NCI-H748 (cell line): ENCODE measurements at regions not wholly inside any gene's neighbourhood (a gene's known extent, or its start where the extent isn't known, plus 50 kb on each side); places are given as distances from the start of the nearest gene placed in this dataset.
"Not testable (repeated sequence)": the region's sequence is repeated elsewhere in the genome, so short reads cannot be mapped to it uniquely, and the experiment has no call there.

ENCODE experiments used
- DNase-seq: peaks from one replicate; lab custom pipeline; 2025; ENCODE audit not compliant: unreplicated experiment; lab: John Stamatoyannopoulos, UW

GRCh38 chr21:27070861-27071670, 104.2 kb upstream of the ADAMTS5 start:
- no peak for DNase-seq

GRCh38 chr21:27068811-27069210, 101.9 kb upstream of the ADAMTS5 start:
- DNase-seq: no peak

GRCh38 chr21:27067226-27067625, 100.3 kb upstream of the ADAMTS5 start:
- DNase-seq: no peak

- DNase-seq: no peak
Observed at GRCh38 chr21:27062443-27062842, 95.6 kb upstream of the ADAMTS5 start.

GRCh38 chr21:27061770-27062169, 94.9 kb upstream of the ADAMTS5 start:
- no peak for DNase-seq

- DNase-seq: no peak
Observed at GRCh38 chr21:27060190-27060589, 93.3 kb upstream of the ADAMTS5 start.

- no peak for DNase-seq
Observed at GRCh38 chr21:27058673-27059605, 92.1 kb upstream of the ADAMTS5 start.

- DNase-seq: no peak
Observed at GRCh38 chr21:27057997-27058396, 91.1 kb upstream of the ADAMTS5 start.

- no peak for DNase-seq
Observed at GRCh38 chr21:27047658-27048314, 80.9 kb upstream of the ADAMTS5 start.

- DNase-seq: no peak
Observed at GRCh38 chr21:27047283-27047657, 80.4 kb upstream of the ADAMTS5 start.

- DNase-seq: no peak
Observed at GRCh38 chr21:27045281-27045985, 78.5 kb upstream of the ADAMTS5 start.

- DNase-seq: no peak
Observed at GRCh38 chr21:27043377-27043776, 76.5 kb upstream of the ADAMTS5 start.

GRCh38 chr21:27040738-27041469, 74.0 kb upstream of the ADAMTS5 start:
- no peak for DNase-seq

- no peak for DNase-seq
Observed at GRCh38 chr21:27036736-27037301, 69.9 kb upstream of the ADAMTS5 start.

- no peak for DNase-seq
Observed at GRCh38 chr21:27035791-27036190, 68.9 kb upstream of the ADAMTS5 start.

GRCh38 chr21:27034796-27035195, 67.9 kb upstream of the ADAMTS5 start:
- no peak for DNase-seq

GRCh38 chr21:27033471-27033870, 66.6 kb upstream of the ADAMTS5 start:
- DNase-seq: no peak

- DNase-seq: no peak
Observed at GRCh38 chr21:27026501-27026900, 59.6 kb upstream of the ADAMTS5 start.

GRCh38 chr21:27025708-27026107, 58.8 kb upstream of the ADAMTS5 start:
- DNase-seq: not testable (repeated sequence)

- DNase-seq: no peak
Observed at GRCh38 chr21:27024971-27025370, 58.1 kb upstream of the ADAMTS5 start.
